ENCODE measurements at regions not wholly inside any gene's neighbourhood (a gene's known extent, or its start where the extent isn't known, plus 50 kb on each side); places are given as distances from the start of the nearest gene placed in this dataset.

DNA sequence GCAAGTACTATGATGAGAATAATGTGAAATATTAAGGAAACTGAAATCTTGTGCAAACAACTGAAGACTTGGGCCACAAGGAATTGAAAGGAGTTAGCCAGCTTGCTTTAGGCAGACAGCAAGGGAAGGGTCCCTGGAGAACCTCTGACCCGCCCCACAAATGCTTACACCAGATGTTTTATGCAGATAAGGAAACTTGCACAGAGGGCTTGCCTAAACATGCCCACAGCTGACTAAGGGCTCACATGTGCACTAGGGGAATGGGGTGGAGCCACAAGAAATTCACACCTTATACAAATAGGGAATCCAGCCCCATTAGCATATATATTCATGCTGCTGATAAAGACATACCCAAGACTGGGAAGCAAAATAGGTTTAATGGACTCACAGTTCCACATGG, 86.1 kb upstream of the CYYR1 start:
- no peaks in the 10 kb centered on the region for H3K79me2 ChIP-seq (ENCODE audit: insufficient read depth, low read length)
- H3K27me3 ChIP-seq (ENCODE audit: insufficient read depth, low read length, poor library complexity, severe bottlenecking): no peaks in the 10 kb centered on the region
- TF ChIP-seq EZH2phosphoT487 (IDR thresholded peaks at IDR 0.05; ENCODE audit: borderline replicate concordance): no peak
- TF ChIP-seq, protein P1, sequence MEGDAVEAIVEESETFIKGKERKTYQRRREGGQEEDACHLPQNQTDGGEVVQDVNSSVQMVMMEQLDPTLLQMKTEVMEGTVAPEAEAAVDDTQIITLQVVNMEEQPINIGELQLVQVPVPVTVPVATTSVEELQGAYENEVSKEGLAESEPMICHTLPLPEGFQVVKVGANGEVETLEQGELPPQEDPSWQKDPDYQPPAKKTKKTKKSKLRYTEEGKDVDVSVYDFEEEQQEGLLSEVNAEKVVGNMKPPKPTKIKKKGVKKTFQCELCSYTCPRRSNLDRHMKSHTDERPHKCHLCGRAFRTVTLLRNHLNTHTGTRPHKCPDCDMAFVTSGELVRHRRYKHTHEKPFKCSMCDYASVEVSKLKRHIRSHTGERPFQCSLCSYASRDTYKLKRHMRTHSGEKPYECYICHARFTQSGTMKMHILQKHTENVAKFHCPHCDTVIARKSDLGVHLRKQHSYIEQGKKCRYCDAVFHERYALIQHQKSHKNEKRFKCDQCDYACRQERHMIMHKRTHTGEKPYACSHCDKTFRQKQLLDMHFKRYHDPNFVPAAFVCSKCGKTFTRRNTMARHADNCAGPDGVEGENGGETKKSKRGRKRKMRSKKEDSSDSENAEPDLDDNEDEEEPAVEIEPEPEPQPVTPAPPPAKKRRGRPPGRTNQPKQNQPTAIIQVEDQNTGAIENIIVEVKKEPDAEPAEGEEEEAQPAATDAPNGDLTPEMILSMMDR (conservative IDR thresholded peaks at IDR 0.05; ENCODE audit: low read length): no peak
- H2AFZ ChIP-seq (ENCODE audit: low read length): no peak overlapping the region
- H3K4me2 ChIP-seq (ENCODE audit: low read depth, low read length, poor library complexity, severe bottlenecking): no peak overlapping the region
- H3K4me1 ChIP-seq (ENCODE audit: insufficient read depth, low read length, poor library complexity, severe bottlenecking): no peaks in the 10 kb centered on the region
- H3K36me3 ChIP-seq (ENCODE audit: insufficient read depth, low read length): no peaks in the 10 kb centered on the region
- no peaks in the 10 kb centered on the region; the same call in 1 of the 2 replicates for H3K9me2 ChIP-seq (replicated peaks; ENCODE audit: low read depth, low read length)
- no peaks in the 10 kb centered on the region for H4K20me1 ChIP-seq (ENCODE audit: insufficient read depth, low read length, poor library complexity, severe bottlenecking)
- no peaks in the 10 kb centered on the region for H3F3A ChIP-seq (ENCODE audit: low read depth)
- H3K9ac ChIP-seq (ENCODE audit: low read depth, low read length, poor library complexity, severe bottlenecking): no peak overlapping the region
- H3K4me3 ChIP-seq (ENCODE audit: low read length, poor library complexity, severe bottlenecking): no peak overlapping the region
- H3K9me3 ChIP-seq (ENCODE audit: insufficient read depth, low read depth, low read length): no peaks in the 10 kb centered on the region

DNA sequence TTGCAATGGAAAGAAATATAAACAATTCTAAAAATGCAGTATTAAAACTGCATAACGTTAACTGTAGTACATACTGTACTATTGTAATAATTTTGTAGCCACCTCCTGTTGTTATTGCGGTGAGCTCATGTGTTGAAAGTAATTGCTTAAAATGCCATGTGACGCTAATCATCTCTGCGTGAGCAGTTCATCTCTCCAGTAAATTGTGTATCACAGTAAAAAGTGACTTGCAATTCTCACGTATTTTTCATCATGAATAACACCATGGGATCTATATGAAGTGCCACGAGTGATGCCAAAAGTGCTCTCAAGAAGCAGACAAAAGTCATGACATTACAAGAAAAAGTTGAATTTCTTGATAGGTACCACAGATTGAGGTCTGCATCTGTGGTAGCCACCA, 82.4 kb upstream of the CYYR1 start:
- TF ChIP-seq, protein P1 (conservative IDR thresholded peaks at IDR 0.05; ENCODE audit: low read length): no peak
- no peak for TF ChIP-seq EZH2phosphoT487 (IDR thresholded peaks at IDR 0.05; ENCODE audit: borderline replicate concordance)
- no peaks in the 10 kb centered on the region for H3K9me2 ChIP-seq (replicated peaks; ENCODE audit: low read depth, low read length)
- H3K9me3 ChIP-seq (ENCODE audit: insufficient read depth, low read depth, low read length): no peaks in the 10 kb centered on the region
- no peaks in the 10 kb centered on the region for H4K20me1 ChIP-seq (ENCODE audit: insufficient read depth, low read length, poor library complexity, severe bottlenecking)
- H3K4me2 ChIP-seq (ENCODE audit: low read depth, low read length, poor library complexity, severe bottlenecking): no peak overlapping the region
- H3K79me2 ChIP-seq (ENCODE audit: insufficient read depth, low read length): no peaks in the 10 kb centered on the region
- no peaks in the 10 kb centered on the region for H3K4me1 ChIP-seq (ENCODE audit: insufficient read depth, low read length, poor library complexity, severe bottlenecking)
- H3K36me3 ChIP-seq (ENCODE audit: insufficient read depth, low read length): no peaks in the 10 kb centered on the region
- no peak overlapping the region for H2AFZ ChIP-seq (ENCODE audit: low read length)
- H3F3A ChIP-seq (ENCODE audit: low read depth): no peaks in the 10 kb centered on the region
- H3K4me3 ChIP-seq (ENCODE audit: low read length, poor library complexity, severe bottlenecking): no peak overlapping the region
- no peaks in the 10 kb centered on the region for H3K27me3 ChIP-seq (ENCODE audit: insufficient read depth, low read length, poor library complexity, severe bottlenecking)
- H3K9ac ChIP-seq (ENCODE audit: low read depth, low read length, poor library complexity, severe bottlenecking): no peak overlapping the region

DNA sequence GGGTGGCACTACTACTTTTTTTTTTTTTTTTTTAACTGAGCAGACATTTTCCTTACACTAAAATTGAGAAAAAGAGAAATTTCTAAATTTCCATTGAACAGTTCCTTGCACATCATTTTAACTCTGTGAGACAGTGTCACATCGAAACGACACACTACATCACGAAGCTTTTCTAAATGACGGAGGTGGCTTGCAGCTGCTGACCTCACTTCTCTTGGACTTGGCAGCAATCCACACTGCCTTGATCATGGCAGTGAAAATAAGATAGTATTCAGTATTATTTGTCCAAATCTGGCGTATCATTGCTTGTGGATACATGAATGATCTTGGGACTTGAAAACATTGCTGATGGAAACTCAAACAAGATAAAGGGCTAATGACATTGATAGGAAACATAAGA, 80.3 kb upstream of the CYYR1 start:
- H3F3A ChIP-seq (ENCODE audit: low read depth): no peaks in the 10 kb centered on the region
- no peak overlapping the region for H3K4me2 ChIP-seq (ENCODE audit: low read depth, low read length, poor library complexity, severe bottlenecking)
- H4K20me1 ChIP-seq (ENCODE audit: insufficient read depth, low read length, poor library complexity, severe bottlenecking): no peaks in the 10 kb centered on the region
- no peak overlapping the region for H2AFZ ChIP-seq (ENCODE audit: low read length)
- no peaks in the 10 kb centered on the region for H3K36me3 ChIP-seq (ENCODE audit: insufficient read depth, low read length)
- no peaks in the 10 kb centered on the region for H3K9me3 ChIP-seq (ENCODE audit: insufficient read depth, low read depth, low read length)
- TF ChIP-seq, protein P1 (conservative IDR thresholded peaks at IDR 0.05; ENCODE audit: low read length): no peak
- no peak for TF ChIP-seq EZH2phosphoT487 (IDR thresholded peaks at IDR 0.05; ENCODE audit: borderline replicate concordance)
- no peaks in the 10 kb centered on the region for H3K9me2 ChIP-seq (replicated peaks; ENCODE audit: low read depth, low read length)
- no peaks in the 10 kb centered on the region for H3K27me3 ChIP-seq (ENCODE audit: insufficient read depth, low read length, poor library complexity, severe bottlenecking)
- H3K79me2 ChIP-seq (ENCODE audit: insufficient read depth, low read length): no peaks in the 10 kb centered on the region
- H3K4me1 ChIP-seq (ENCODE audit: insufficient read depth, low read length, poor library complexity, severe bottlenecking): no peaks in the 10 kb centered on the region
- H3K9ac ChIP-seq (ENCODE audit: low read depth, low read length, poor library complexity, severe bottlenecking): no peak overlapping the region
- H3K4me3 ChIP-seq (ENCODE audit: low read length, poor library complexity, severe bottlenecking): no peak overlapping the region

All from Loucy (cell line).